Smooth muscle cell (in vitro differentiated cells): ENCODE measurements at regions not wholly inside any gene's neighbourhood (a gene's known extent, or its start where the extent isn't known, plus 50 kb on each side); places are given as distances from the start of the nearest gene placed in this dataset.

Experiments used
- DNase-seq: peaks from one replicate; lab custom pipeline; 2025; ENCODE audit not compliant: unreplicated experiment; lab: John Stamatoyannopoulos, UW
- H2AFZ ChIP-seq: fragments of 200-600 bp; sonication (generic); 2 replicates; pipeline ENCODE4 v1.6.0; 2016; ENCODE audit warnings: antibody characterized with exemption, low read depth, mild to moderate bottlenecking
- H3F3A ChIP-seq: fragments of 200-600 bp; sonication (generic); 2 replicates; pipeline ENCODE4 v1.6.0; 2017; ENCODE audit warnings: antibody characterized with exemption, low read depth
- H3K27ac ChIP-seq: fragments of 200-600 bp; sonication (generic); 2 replicates; pipeline ENCODE4 v1.5.1; 2016; ENCODE audit warnings: low read depth, mild to moderate bottlenecking
- H3K27me3 ChIP-seq: fragments of 200-600 bp; sonication (generic); 2 replicates; pipeline ENCODE4 v1.6.1; 2016; ENCODE audit warnings: low read depth, mild to moderate bottlenecking
- H3K36me3 ChIP-seq: fragments of 200-600 bp; sonication (generic); 2 replicates; pipeline ENCODE4 v1.5.1; 2016; ENCODE audit warnings: low read depth
- H3K4me1 ChIP-seq: fragments of 200-600 bp; sonication (generic); 2 replicates; pipeline ENCODE4 v1.5.1; 2016; ENCODE audit warnings: low read depth
- H3K4me2 ChIP-seq: fragments of 200-600 bp; sonication (generic); 2 replicates; pipeline ENCODE4 v1.6.0; 2016; ENCODE audit warnings: mild to moderate bottlenecking
- H3K4me3 ChIP-seq: fragments of 200-600 bp; sonication (generic); 2 replicates; pipeline ENCODE4 v1.5.1; 2016; ENCODE audit warnings: mild to moderate bottlenecking
- H3K79me2 ChIP-seq: fragments of 200-600 bp; sonication (generic); 2 replicates; pipeline ENCODE4 v1.6.0; 2016; ENCODE audit warnings: low read depth, mild to moderate bottlenecking
- H3K9ac ChIP-seq: fragments of 200-600 bp; sonication (generic); 2 replicates; pipeline ENCODE4 v1.6.0; 2016; ENCODE audit warnings: low read depth
- H3K9me3 ChIP-seq: fragments of 200-600 bp; sonication (generic); replicated peaks from 2 replicates; pipeline ENCODE4 v1.5.1; 2016; ENCODE audit warnings: low read depth
- H4K20me1 ChIP-seq: fragments of 200-600 bp; sonication (generic); 2 replicates; pipeline ENCODE4 v1.6.0; 2016; ENCODE audit warnings: low read depth
- WGBS: methylation state at CpG from one replicate; pipeline ENCODE4 v1.1.7; 2016; ENCODE audit warnings: low lambda C conversion rate; 5-methylcytosine and 5-hydroxymethylcytosine counted together
- TF ChIP-seq, protein P1 (sequence below): fragments of 200-600 bp; sonication (generic); IDR thresholded peaks from 2 replicates; pipeline ENCODE4 v1.5.1; 2017; ENCODE audit warnings: borderline replicate concordance, mild to moderate bottlenecking, antibody characterized with exemption; ENCODE audit not compliant: insufficient read depth, poor library complexity, severe bottlenecking

DNA sequence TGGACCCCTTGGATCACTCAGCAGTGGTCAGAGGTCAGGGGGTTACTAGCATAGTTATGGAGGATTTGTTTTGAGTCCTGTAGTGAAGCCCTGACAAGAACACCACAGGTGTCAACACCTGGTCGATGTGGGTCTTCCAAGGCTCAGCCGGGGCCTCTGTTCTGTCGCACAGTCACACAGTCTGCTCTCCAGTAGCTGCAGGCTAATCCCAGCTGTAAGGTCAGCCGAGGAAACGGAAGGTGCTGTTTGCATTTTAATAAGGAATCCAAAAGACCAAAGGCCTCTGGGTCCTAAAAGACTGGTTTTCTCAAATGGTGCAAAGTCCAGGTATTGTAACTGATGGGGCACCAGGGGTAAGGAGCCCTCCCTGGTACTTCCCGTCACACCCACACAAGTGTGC is 71.7 kb downstream of the RPLP1 start:
- DNase-seq: no peak
- Histone ChIP-seq H3K9me3 (no peaks in the 10 kb centered on the region), H4K20me1 (no peaks in the 10 kb centered on the region), H3K79me2 (no peaks in the 10 kb centered on the region), H2AFZ (no peak overlapping the region), H3K4me3 (no peak overlapping the region), H3K27ac (no peak overlapping the region), H3F3A (no peaks in the 10 kb centered on the region), H3K9ac (no peak overlapping the region), H3K36me3 (no peaks in the 10 kb centered on the region), H3K4me1 (peaks cover 18% of the 10 kb centered on the region), H3K4me2 (no peak overlapping the region), H3K27me3 (peaks cover 10% of the 10 kb centered on the region)
- TF ChIP-seq, protein P1, sequence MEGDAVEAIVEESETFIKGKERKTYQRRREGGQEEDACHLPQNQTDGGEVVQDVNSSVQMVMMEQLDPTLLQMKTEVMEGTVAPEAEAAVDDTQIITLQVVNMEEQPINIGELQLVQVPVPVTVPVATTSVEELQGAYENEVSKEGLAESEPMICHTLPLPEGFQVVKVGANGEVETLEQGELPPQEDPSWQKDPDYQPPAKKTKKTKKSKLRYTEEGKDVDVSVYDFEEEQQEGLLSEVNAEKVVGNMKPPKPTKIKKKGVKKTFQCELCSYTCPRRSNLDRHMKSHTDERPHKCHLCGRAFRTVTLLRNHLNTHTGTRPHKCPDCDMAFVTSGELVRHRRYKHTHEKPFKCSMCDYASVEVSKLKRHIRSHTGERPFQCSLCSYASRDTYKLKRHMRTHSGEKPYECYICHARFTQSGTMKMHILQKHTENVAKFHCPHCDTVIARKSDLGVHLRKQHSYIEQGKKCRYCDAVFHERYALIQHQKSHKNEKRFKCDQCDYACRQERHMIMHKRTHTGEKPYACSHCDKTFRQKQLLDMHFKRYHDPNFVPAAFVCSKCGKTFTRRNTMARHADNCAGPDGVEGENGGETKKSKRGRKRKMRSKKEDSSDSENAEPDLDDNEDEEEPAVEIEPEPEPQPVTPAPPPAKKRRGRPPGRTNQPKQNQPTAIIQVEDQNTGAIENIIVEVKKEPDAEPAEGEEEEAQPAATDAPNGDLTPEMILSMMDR: no peak
- 60% methylated on average over 6 of the region's 6 CpGs for WGBS

DNA sequence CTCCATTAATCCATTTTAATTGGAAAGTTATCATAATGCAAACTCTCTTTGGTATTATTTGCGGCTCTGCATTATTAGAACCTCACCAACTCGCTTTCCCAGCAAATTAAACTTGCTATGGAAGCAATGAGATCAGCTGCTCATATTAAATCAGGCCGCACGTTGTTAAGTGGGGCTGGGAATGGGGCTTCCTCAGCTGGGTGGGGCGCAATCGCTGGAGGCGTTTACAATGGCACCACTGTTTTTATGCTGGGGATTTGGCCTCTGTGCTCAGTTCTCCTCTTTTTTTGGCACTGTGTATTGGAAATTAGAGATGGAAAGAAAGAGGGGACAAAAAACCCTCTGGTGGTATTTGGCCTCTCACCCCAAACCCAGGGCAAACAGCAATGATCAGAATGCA is 72.2 kb downstream of the RPLP1 start:
- no peak overlapping the region for H2AFZ ChIP-seq
- peaks cover 6% of the 10 kb centered on the region for H3K27me3 ChIP-seq
- H3F3A ChIP-seq: no peaks in the 10 kb centered on the region
- no peak overlapping the region for H3K4me2 ChIP-seq
- TF ChIP-seq, protein P1: no peak
- no peak for DNase-seq
- no peaks in the 10 kb centered on the region for H3K79me2 ChIP-seq
- H3K4me1 ChIP-seq: peaks cover 20% of the 10 kb centered on the region
- H3K36me3 ChIP-seq: no peaks in the 10 kb centered on the region
- 82% methylated on average over 7 of the region's 7 CpGs for WGBS
- no peaks in the 10 kb centered on the region for H4K20me1 ChIP-seq
- H3K27ac ChIP-seq: no peak overlapping the region
- no peaks in the 10 kb centered on the region for H3K9me3 ChIP-seq
- H3K4me3 ChIP-seq: no peak overlapping the region
- H3K9ac ChIP-seq: no peak overlapping the region

DNA sequence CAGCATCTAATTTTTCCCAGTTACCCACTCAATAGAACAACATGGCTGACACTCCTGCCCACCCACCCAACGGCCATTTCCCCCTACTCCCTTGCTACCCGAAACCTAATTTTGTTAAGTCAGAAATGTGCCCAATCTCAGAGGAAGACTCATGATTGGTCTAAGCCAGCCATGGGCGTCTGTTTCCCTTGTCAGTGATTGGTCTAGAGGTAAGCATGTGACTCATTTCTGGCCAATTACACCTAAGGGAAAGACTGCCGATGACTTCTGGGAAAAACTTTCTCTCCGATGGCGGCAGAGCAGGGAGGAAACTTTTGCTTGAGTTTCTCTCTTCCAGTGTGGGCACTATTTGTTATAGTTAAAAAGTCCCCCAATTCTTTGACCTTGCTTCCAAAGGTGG is 72.9 kb downstream of the RPLP1 start:
- no peak overlapping the region for H3K27ac ChIP-seq
- no peaks in the 10 kb centered on the region for H3F3A ChIP-seq
- no peak overlapping the region for H3K4me3 ChIP-seq
- H3K9me3 ChIP-seq: no peaks in the 10 kb centered on the region
- H3K4me1 ChIP-seq: peaks cover 28% of the 10 kb centered on the region
- H2AFZ ChIP-seq: no peak overlapping the region
- no peaks in the 10 kb centered on the region for H3K36me3 ChIP-seq
- no peak overlapping the region for H3K4me2 ChIP-seq
- TF ChIP-seq, protein P1: no peak
- no peak for DNase-seq
- H3K9ac ChIP-seq: no peak overlapping the region
- whole genome bisulfite sequencing: 96% methylated on average over 6 of the region's 6 CpGs
- H3K79me2 ChIP-seq: no peaks in the 10 kb centered on the region
- no peaks in the 10 kb centered on the region for H4K20me1 ChIP-seq
- H3K27me3 ChIP-seq: peaks cover 5% of the 10 kb centered on the region

DNA sequence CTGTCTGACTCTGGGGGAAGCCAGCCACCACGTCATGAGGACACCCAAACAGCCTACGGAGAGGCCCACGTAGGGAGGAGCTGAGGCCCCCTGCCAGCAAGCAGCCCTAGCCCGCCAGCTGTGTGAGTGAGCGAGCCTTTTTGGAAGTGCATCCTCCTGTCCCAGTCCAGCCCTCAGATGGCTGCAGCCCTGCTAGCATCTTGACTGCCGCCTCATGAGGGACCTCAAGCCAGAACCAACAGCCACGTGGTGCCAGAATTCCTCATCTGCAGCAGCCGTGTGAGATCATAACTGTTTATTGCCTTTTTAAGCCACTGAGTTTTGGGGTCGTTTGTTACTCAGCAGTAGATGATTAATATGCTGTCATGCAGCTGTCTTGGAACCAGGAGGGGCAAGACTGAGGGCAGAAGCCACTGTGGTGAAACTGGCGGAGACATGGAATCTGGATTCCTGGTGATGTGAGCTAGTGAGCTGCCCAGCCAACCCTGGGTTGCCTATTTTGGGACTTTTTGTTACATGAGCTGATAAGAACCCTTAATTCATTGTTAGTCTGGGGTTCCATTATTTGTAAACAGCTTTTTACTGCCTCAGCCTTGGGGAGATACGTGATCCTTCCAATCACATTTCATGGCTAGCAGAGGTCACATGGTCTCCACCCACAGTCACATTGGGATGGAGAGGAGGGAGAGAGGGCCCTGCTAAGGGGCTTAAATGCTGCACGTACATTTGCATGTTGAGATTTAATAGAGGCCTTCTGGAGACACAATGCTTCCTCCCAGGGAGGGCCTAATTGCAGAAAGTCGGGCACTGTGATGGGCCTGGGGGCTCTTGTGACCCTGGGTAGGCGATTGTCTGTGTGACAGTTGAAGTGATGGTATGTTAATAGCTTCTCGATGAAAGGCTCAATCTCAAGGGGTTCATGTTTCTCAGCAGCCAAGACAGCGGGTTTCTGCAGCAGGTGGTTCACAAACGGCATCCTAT is 73.8 kb downstream of the RPLP1 start:
- H3K4me1 ChIP-seq: peaks cover 36% of the 10 kb centered on the region
- WGBS: 67% methylated on average over 17 of the region's 17 CpGs
- H3K79me2 ChIP-seq: no peaks in the 10 kb centered on the region
- H3K9me3 ChIP-seq: no peaks in the 10 kb centered on the region
- H3K4me2 ChIP-seq: no peak overlapping the region
- TF ChIP-seq, protein P1: no peak
- H3F3A ChIP-seq: no peaks in the 10 kb centered on the region
- H3K36me3 ChIP-seq: no peaks in the 10 kb centered on the region
- no peak overlapping the region for H2AFZ ChIP-seq
- no peak overlapping the region for H3K9ac ChIP-seq
- no peak for DNase-seq
- no peaks in the 10 kb centered on the region for H3K27me3 ChIP-seq
- no peak overlapping the region for H3K27ac ChIP-seq
- no peak overlapping the region for H3K4me3 ChIP-seq
- H4K20me1 ChIP-seq: no peaks in the 10 kb centered on the region
